SK-N-SH treated with all-trans-retinoic acid at 6 μM for 48 hours (cell line): ENCODE measurements at regions not wholly inside any gene's neighbourhood (a gene's known extent, or its start where the extent isn't known, plus 50 kb on each side); places are given as distances from the start of the nearest gene placed in this dataset.

Experiments
- ATAC-seq: fragments of 200-7000 bp; cut with Tn5 transposase; 3 replicates; pipeline ENCODE4 v1.9.1; 2020; ENCODE audit warnings: mild to moderate bottlenecking, moderate library complexity
- ARNTL ChIP-seq: fragments of 450-650 bp; formaldehyde crosslinking; IDR thresholded peaks from 2 replicates; pipeline ENCODE4 v1.5.0; 2020; ENCODE audit warnings: low read depth, mild to moderate bottlenecking, moderate library complexity, borderline replicate concordance
- BACH2 ChIP-seq: fragments of 250-450 bp; sonication (Bioruptor Pico); IDR thresholded peaks from 2 replicates; pipeline ENCODE4 v1.9.0; 2021; ENCODE audit warnings: mild to moderate bottlenecking, borderline replicate concordance
- CSDC2 ChIP-seq: fragments of 250-450 bp; sonication (Bioruptor Pico); IDR thresholded peaks from 2 replicates; pipeline ENCODE4 v1.5.0; 2020; ENCODE audit warnings: mild to moderate bottlenecking, moderate library complexity
- ESRRG ChIP-seq: fragments of 250-450 bp; sonication (Bioruptor Pico); IDR thresholded peaks from 2 replicates; pipeline ENCODE4 v1.6.1; 2021; ENCODE audit warnings: mild to moderate bottlenecking
- GLIS3 ChIP-seq: fragments of 250-450 bp; sonication (Bioruptor Pico); IDR thresholded peaks from 2 replicates; pipeline ENCODE4 v1.5.0; 2020; ENCODE audit warnings: mild to moderate bottlenecking, moderate library complexity
- OSR1 ChIP-seq: fragments of 250-450 bp; sonication (Bioruptor Pico); IDR thresholded peaks from 2 replicates; pipeline ENCODE4 v1.8.0; 2022; ENCODE audit warnings: moderate library complexity, mild to moderate bottlenecking, inconsistent platforms
- PPARA ChIP-seq: fragments of 250-450 bp; sonication (Bioruptor Pico); IDR thresholded peaks from 2 replicates; pipeline ENCODE4 v1.5.0; 2020; ENCODE audit warnings: mild to moderate bottlenecking, borderline replicate concordance
- TCF4 ChIP-seq: fragments of 250-450 bp; sonication (Bioruptor Pico); IDR thresholded peaks from 2 replicates; pipeline ENCODE4 v1.8.0; 2021; ENCODE audit warnings: mild to moderate bottlenecking, moderate library complexity, borderline replicate concordance
- TOX ChIP-seq: fragments of 250-450 bp; sonication (Bioruptor Pico); IDR thresholded peaks from 2 replicates; pipeline ENCODE4 v1.8.0; 2021; ENCODE audit warnings: mild to moderate bottlenecking, moderate library complexity, borderline replicate concordance
- ZFP3 ChIP-seq: fragments of 250-450 bp; sonication (Bioruptor Pico); IDR thresholded peaks from 2 replicates; pipeline ENCODE4 v1.5.0; 2020; ENCODE audit warnings: mild to moderate bottlenecking, moderate library complexity
- ZNF70 ChIP-seq: fragments of 450-650 bp; formaldehyde crosslinking; IDR thresholded peaks from 2 replicates; pipeline ENCODE4 v1.5.0; 2020; ENCODE audit warnings: mild to moderate bottlenecking, moderate library complexity
- ZNF8 ChIP-seq: fragments of 450-650 bp; formaldehyde crosslinking; IDR thresholded peaks from 2 replicates; pipeline ENCODE4 v1.5.0; 2020; ENCODE audit warnings: mild to moderate bottlenecking, moderate library complexity
- TF ChIP-seq, protein P1 (sequence below): fragments of 250-450 bp; sonication (Bioruptor Pico); IDR thresholded peaks from 2 replicates; pipeline ENCODE4 v1.5.0; 2020; ENCODE audit warnings: mild to moderate bottlenecking, moderate library complexity
- TF ChIP-seq, protein P2 (sequence below): fragments of 250-450 bp; sonication (Bioruptor Pico); IDR thresholded peaks from 2 replicates; pipeline ENCODE4 v1.8.0; 2020; ENCODE audit warnings: mild to moderate bottlenecking, moderate library complexity, borderline replicate concordance
- TF ChIP-seq, protein P3 (sequence below): fragments of 250-450 bp; sonication (Bioruptor Pico); IDR thresholded peaks from 2 replicates; pipeline ENCODE4 v1.5.1; 2021; ENCODE audit warnings: mild to moderate bottlenecking, moderate library complexity
- TF ChIP-seq, protein P4 (sequence below): fragments of 250-450 bp; sonication (Bioruptor Pico); IDR thresholded peaks from 2 replicates; pipeline ENCODE4 v1.5.1; 2020; ENCODE audit warnings: low read depth, mild to moderate bottlenecking, moderate library complexity
- TF ChIP-seq, protein P5 (sequence below): fragments of 250-450 bp; sonication (Bioruptor Pico); IDR thresholded peaks from 2 replicates; pipeline ENCODE4 v1.8.0; 2021; ENCODE audit warnings: low read depth, mild to moderate bottlenecking, moderate library complexity, borderline replicate concordance

DNA sequence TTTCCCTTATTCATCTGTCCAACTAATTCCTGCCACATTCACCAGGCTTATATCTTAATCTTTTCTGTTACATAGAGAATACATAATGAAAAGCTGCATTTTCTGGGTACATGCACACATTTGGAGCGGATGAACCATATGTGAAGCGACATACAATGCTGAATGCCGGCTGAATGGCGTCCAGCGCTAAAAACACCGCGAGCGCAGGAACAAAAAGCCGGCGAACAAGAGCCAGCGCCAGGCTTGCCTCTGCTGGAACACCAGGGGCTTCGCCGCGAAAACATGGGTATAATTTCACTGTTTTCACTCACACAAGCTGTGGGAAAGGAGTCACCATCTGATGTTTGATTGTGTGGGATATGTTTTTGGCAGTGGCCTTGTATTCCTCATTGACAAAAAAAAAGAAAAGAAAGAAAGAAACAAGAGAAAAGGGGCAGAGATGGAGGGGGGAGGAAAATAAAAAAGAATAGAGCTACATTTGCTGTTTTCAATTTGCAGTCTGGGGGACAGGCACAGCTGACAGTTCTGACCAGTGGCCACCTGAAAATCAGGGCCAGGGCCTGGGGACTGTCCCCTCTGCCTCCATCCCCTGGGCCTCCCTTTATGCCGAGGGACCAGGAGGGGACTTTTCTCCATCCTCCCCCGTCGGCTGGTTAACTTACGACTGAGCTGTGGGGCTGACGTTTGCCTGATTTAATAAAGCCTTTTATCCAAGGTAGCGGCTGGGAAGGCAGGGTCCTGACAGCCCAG is 70.2 kb upstream of the OLIG2 start (continued):
- TF ChIP-seq, protein P1, sequence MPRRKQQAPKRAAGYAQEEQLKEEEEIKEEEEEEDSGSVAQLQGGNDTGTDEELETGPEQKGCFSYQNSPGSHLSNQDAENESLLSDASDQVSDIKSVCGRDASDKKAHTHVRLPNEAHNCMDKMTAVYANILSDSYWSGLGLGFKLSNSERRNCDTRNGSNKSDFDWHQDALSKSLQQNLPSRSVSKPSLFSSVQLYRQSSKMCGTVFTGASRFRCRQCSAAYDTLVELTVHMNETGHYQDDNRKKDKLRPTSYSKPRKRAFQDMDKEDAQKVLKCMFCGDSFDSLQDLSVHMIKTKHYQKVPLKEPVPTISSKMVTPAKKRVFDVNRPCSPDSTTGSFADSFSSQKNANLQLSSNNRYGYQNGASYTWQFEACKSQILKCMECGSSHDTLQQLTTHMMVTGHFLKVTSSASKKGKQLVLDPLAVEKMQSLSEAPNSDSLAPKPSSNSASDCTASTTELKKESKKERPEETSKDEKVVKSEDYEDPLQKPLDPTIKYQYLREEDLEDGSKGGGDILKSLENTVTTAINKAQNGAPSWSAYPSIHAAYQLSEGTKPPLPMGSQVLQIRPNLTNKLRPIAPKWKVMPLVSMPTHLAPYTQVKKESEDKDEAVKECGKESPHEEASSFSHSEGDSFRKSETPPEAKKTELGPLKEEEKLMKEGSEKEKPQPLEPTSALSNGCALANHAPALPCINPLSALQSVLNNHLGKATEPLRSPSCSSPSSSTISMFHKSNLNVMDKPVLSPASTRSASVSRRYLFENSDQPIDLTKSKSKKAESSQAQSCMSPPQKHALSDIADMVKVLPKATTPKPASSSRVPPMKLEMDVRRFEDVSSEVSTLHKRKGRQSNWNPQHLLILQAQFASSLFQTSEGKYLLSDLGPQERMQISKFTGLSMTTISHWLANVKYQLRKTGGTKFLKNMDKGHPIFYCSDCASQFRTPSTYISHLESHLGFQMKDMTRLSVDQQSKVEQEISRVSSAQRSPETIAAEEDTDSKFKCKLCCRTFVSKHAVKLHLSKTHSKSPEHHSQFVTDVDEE (CRISPR knock-in tag): no peak

DNA sequence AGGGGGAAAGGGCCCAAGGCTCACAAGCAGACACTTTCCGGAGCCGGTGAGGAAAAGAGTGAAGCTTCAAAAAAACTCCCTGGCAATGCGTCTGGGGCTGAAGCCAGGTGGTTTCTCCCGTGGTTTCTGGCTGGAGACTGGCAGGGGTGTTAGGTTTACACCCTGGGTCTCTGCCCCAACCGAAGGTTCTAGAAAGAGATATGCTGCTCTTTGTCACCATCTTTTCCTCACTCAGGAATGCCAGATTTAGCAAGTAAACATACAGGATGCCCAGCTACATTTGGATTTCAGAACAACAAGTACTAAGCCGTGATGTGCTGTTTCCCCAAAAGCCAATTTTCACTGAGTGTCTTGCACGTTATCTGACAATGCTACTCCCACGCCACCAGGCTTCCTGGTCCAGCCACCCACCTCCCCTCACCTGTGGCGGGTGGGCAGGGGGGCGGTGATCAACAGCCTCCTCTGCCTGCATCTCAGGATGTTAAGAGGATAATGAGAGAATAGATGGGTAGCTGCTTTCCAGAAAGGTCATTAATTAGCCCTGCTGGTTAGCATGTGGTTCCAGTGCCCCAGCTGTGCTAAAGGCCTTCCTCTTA is 69.6 kb upstream of the OLIG2 start:
- no peak for ATAC-seq
- TF ChIP-seq, protein P2, sequence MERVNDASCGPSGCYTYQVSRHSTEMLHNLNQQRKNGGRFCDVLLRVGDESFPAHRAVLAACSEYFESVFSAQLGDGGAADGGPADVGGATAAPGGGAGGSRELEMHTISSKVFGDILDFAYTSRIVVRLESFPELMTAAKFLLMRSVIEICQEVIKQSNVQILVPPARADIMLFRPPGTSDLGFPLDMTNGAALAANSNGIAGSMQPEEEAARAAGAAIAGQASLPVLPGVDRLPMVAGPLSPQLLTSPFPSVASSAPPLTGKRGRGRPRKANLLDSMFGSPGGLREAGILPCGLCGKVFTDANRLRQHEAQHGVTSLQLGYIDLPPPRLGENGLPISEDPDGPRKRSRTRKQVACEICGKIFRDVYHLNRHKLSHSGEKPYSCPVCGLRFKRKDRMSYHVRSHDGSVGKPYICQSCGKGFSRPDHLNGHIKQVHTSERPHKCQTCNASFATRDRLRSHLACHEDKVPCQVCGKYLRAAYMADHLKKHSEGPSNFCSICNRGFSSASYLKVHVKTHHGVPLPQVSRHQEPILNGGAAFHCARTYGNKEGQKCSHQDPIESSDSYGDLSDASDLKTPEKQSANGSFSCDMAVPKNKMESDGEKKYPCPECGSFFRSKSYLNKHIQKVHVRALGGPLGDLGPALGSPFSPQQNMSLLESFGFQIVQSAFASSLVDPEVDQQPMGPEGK (CRISPR knock-in tag): no peak
- TF ChIP-seq, protein P3, sequence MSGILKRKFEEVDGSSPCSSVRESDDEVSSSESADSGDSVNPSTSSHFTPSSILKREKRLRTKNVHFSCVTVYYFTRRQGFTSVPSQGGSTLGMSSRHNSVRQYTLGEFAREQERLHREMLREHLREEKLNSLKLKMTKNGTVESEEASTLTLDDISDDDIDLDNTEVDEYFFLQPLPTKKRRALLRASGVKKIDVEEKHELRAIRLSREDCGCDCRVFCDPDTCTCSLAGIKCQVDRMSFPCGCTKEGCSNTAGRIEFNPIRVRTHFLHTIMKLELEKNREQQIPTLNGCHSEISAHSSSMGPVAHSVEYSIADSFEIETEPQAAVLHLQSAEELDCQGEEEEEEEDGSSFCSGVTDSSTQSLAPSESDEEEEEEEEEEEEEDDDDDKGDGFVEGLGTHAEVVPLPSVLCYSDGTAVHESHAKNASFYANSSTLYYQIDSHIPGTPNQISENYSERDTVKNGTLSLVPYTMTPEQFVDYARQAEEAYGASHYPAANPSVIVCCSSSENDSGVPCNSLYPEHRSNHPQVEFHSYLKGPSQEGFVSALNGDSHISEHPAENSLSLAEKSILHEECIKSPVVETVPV (CRISPR knock-in tag): no peak
- TF ChIP-seq, protein P1 (CRISPR knock-in tag): no peak
- TF ChIP-seq ARNTL (CRISPR knock-in tag): no peak
- no peak for TF ChIP-seq TOX
- no peak for TF ChIP-seq ESRRG
- TF ChIP-seq ZNF8: no peak

DNA sequence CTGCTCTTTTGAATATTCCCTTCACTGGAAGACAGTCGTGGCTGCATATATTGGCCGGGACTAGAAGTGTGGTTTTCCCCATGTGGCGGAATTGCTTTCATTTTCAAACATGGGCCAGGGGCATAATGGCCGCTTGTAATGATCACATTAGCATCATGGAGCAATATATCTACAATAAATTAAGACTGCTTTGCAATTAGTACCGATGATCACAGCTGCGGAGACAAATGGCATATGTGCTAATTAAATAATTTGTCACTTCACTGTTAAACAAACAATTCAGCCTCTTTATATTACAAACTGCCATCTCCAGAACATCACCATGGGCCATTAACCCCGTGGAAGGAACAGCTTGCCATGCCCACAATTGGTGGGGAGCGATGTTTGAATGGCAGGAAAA is 68.2 kb upstream of the OLIG2 start:
- ATAC-seq: no peak
- TF ChIP-seq OSR1 (no peak), BACH2 (CRISPR knock-in tag) (no peak), ESRRG (no peak), GLIS3 (CRISPR knock-in tag) (no peak), ZFP3 (CRISPR knock-in tag) (no peak), TOX (no peak), TCF4 (CRISPR knock-in tag) (no peak), CSDC2 (CRISPR knock-in tag) (no peak), ZNF70 (CRISPR knock-in tag) (no peak), PPARA (CRISPR knock-in tag) (no peak)
- TF ChIP-seq, protein P4, sequence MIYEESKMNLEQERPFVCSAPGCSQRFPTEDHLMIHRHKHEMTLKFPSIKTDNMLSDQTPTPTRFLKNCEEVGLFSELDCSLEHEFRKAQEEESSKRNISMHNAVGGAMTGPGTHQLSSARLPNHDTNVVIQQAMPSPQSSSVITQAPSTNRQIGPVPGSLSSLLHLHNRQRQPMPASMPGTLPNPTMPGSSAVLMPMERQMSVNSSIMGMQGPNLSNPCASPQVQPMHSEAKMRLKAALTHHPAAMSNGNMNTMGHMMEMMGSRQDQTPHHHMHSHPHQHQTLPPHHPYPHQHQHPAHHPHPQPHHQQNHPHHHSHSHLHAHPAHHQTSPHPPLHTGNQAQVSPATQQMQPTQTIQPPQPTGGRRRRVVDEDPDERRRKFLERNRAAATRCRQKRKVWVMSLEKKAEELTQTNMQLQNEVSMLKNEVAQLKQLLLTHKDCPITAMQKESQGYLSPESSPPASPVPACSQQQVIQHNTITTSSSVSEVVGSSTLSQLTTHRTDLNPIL (CRISPR knock-in tag): no peak
- TF ChIP-seq, protein P1 (CRISPR knock-in tag): no peak
- TF ChIP-seq, protein P2 (CRISPR knock-in tag): no peak
- TF ChIP-seq, protein P5, sequence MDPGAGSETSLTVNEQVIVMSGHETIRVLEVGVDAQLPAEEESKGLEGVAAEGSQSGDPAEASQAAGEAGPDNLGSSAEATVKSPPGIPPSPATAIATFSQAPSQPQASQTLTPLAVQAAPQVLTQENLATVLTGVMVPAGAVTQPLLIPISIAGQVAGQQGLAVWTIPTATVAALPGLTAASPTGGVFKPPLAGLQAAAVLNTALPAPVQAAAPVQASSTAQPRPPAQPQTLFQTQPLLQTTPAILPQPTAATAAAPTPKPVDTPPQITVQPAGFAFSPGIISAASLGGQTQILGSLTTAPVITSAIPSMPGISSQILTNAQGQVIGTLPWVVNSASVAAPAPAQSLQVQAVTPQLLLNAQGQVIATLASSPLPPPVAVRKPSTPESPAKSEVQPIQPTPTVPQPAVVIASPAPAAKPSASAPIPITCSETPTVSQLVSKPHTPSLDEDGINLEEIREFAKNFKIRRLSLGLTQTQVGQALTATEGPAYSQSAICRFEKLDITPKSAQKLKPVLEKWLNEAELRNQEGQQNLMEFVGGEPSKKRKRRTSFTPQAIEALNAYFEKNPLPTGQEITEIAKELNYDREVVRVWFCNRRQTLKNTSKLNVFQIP: no peak
